ENCODE measurements at regions not wholly inside any gene's neighbourhood (a gene's known extent, or its start where the extent isn't known, plus 50 kb on each side); places are given as distances from the start of the nearest gene placed in this dataset.

- TF ChIP-seq CTCF (optimal IDR thresholded peaks at IDR 0.05 in 1 of 3, IDR thresholded peaks at IDR 0.05 in 1 of 3, conservative IDR thresholded peaks at IDR 0.05 in 1 of 3; ENCODE audit: extremely low read depth in 1 of 3, insufficient read depth in 2 of 3, low read length in 3 of 3) (no peak), EZH2 (IDR thresholded peaks at IDR 0.05; ENCODE audit: low read length) (no peak)
Measured at GRCh38 chr15:95679847-95680582, 650.5 kb upstream of the NR2F2 start.

All from keratinocyte (primary cell).